ENCODE measurements at regions not wholly inside any gene's neighbourhood (a gene's known extent, or its start where the extent isn't known, plus 50 kb on each side); places are given as distances from the start of the nearest gene placed in this dataset.

DNA sequence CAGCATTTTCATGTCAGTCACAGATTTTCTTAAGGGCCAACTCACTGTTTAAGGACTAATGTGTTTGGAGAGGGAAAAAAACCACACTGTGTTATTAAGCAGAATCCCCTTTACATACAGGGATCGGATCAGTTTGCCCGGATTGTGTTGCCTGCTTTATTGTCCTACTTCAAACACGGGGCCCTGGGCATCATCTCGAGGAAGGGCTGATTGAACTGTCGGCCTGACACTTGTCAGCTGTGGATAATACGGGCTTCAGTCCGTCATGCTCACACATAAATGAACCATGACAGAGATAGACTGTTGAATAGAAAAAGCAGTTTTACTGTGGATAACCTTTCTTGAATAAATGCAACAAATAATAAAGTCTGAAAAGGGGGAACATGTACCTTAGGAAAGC lies 325.0 kb downstream of the ZSWIM6 start:
- Mint-ChIP-seq H3K27me3 (ENCODE audit: unreplicated experiment) (peaks cover 5% of the 10 kb centered on the region), H3K4me3 (ENCODE audit: unreplicated experiment) (no peak overlapping the region), H3K36me3 (ENCODE audit: low read depth, unreplicated experiment) (no peaks in the 10 kb centered on the region), H3K27ac (ENCODE audit: unreplicated experiment) (no peak overlapping the region), H3K4me1 (ENCODE audit: unreplicated experiment) (peaks cover 18% of the 10 kb centered on the region), H3K9me3 (ENCODE audit: unreplicated experiment) (no peaks in the 10 kb centered on the region)
- no peak for DNase-seq (ENCODE audit: low spot score)
- TF ChIP-seq, protein P1, sequence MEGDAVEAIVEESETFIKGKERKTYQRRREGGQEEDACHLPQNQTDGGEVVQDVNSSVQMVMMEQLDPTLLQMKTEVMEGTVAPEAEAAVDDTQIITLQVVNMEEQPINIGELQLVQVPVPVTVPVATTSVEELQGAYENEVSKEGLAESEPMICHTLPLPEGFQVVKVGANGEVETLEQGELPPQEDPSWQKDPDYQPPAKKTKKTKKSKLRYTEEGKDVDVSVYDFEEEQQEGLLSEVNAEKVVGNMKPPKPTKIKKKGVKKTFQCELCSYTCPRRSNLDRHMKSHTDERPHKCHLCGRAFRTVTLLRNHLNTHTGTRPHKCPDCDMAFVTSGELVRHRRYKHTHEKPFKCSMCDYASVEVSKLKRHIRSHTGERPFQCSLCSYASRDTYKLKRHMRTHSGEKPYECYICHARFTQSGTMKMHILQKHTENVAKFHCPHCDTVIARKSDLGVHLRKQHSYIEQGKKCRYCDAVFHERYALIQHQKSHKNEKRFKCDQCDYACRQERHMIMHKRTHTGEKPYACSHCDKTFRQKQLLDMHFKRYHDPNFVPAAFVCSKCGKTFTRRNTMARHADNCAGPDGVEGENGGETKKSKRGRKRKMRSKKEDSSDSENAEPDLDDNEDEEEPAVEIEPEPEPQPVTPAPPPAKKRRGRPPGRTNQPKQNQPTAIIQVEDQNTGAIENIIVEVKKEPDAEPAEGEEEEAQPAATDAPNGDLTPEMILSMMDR (IDR thresholded peaks at IDR 0.05; ENCODE audit: unreplicated experiment): no peak

DNA sequence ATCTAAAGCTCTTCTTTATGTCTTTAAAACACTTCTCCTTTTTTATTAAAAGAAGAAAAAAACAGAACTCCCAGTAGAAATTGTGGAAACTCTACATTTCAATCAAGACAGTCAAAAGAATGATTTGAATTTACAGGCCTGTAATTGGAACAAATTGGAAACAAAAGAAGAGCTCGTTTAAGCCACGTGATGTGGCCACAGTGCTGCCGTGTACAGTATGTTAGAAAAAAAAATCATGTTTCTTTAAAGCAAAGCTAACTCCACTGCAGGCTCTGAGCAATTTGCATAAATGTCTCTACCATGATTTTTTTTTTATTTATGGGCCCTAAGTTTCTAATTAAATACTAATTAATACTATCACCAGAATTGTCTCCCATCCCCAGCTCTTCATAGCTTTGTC lies 325.6 kb downstream of the ZSWIM6 start:
- TF ChIP-seq, protein P1 (IDR thresholded peaks at IDR 0.05; ENCODE audit: unreplicated experiment): no peak
- Mint-ChIP-seq H3K4me3 (ENCODE audit: unreplicated experiment) (no peak overlapping the region), H3K27ac (ENCODE audit: unreplicated experiment) (no peak overlapping the region), H3K27me3 (ENCODE audit: unreplicated experiment) (peaks cover 5% of the 10 kb centered on the region), H3K4me1 (ENCODE audit: unreplicated experiment) (peaks cover 18% of the 10 kb centered on the region), H3K36me3 (ENCODE audit: low read depth, unreplicated experiment) (no peaks in the 10 kb centered on the region), H3K9me3 (ENCODE audit: unreplicated experiment) (no peaks in the 10 kb centered on the region)
- no peak for DNase-seq (ENCODE audit: low spot score)

DNA sequence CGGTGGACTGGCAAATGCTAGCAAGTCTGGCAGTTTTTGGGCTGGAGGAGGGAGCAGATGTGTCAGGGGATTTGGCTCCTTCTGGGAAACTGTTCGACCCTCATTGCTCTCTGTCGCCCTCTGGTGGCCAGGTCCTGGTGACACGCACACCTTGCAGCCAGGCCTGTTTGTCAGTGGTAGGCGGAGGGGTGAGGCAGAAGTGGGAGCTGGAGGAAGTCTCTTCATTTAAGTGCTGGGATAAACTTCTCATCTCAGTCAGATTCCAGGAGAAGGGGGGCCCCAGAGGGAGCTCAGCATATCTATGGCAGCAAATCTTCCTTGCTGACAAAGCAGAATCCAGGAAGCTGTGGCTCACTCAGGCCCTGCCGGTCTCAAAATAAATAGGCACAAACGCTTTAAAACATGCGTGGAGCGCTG lies 326.5 kb downstream of the ZSWIM6 start:
- Mint-ChIP-seq H3K36me3 (ENCODE audit: low read depth, unreplicated experiment) (no peaks in the 10 kb centered on the region), H3K27ac (ENCODE audit: unreplicated experiment) (no peak overlapping the region), H3K9me3 (ENCODE audit: unreplicated experiment) (no peaks in the 10 kb centered on the region), H3K4me3 (ENCODE audit: unreplicated experiment) (peak overlapping the region; percentile 60), H3K4me1 (ENCODE audit: unreplicated experiment) (peaks cover 18% of the 10 kb centered on the region), H3K27me3 (ENCODE audit: unreplicated experiment) (peaks cover 5% of the 10 kb centered on the region)
- DNase-seq (ENCODE audit: low spot score): peak; percentile 94
- TF ChIP-seq, protein P1 (IDR thresholded peaks at IDR 0.05; ENCODE audit: unreplicated experiment): peak; percentile 96

DNA sequence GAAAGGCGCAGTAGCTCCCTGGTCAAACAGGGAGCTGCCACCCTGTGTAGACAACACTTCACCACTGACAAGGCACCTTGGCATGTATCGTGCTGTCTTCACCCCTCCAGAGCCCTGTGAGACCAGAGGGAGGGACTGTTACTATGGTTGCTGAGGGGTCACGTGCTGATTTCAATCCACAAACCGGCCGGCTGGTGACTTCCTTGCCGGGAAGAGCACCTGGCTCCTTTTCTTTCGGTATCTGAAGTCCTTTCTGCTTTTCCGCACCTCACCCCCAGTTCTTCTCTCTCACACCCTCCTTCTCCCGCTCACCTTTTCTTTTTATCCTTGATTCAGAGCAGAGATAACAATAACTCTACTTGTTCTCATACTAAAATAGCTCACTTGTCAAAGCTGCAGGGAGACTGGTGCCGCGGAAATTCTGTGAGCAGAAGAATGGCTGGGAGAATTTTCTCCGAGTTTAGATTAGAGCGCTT lies 327.2 kb downstream of the ZSWIM6 start:
- H3K4me1 Mint-ChIP-seq (ENCODE audit: unreplicated experiment): peaks cover 18% of the 10 kb centered on the region
- H3K27me3 Mint-ChIP-seq (ENCODE audit: unreplicated experiment): peaks cover 5% of the 10 kb centered on the region
- no peaks in the 10 kb centered on the region for H3K9me3 Mint-ChIP-seq (ENCODE audit: unreplicated experiment)
- TF ChIP-seq, protein P1 (IDR thresholded peaks at IDR 0.05; ENCODE audit: unreplicated experiment): no peak
- H3K4me3 Mint-ChIP-seq (ENCODE audit: unreplicated experiment): peak overlapping the region; percentile 61
- H3K36me3 Mint-ChIP-seq (ENCODE audit: low read depth, unreplicated experiment): no peaks in the 10 kb centered on the region
- peak; percentile 34 for DNase-seq (ENCODE audit: low spot score)
- no peak overlapping the region for H3K27ac Mint-ChIP-seq (ENCODE audit: unreplicated experiment)

DNA sequence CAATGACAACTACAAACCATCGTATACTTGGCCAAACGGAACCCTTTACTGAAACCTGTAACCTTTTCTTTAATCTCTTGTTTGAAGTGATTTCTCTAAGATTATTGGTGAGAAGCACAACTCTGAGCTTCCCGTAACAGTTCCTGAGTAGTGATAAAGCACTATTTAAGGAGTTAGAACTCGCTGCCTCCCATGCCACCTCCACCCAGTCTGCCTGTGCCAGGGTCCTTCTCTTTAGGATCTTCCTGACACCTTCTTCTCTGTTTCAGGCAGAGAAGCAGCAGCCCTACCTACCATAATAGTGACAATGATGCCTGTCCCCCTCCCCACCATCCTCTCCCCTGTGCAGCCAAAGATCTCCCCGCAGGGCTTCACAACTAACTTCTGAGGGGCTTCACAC lies 330.6 kb downstream of the ZSWIM6 start:
- no peak for DNase-seq (ENCODE audit: low spot score)
- H3K9me3 Mint-ChIP-seq (ENCODE audit: unreplicated experiment): no peaks in the 10 kb centered on the region
- peaks cover 3% of the 10 kb centered on the region for H3K36me3 Mint-ChIP-seq (ENCODE audit: low read depth, unreplicated experiment)
- no peak overlapping the region for H3K27ac Mint-ChIP-seq (ENCODE audit: unreplicated experiment)
- peaks cover 34% of the 10 kb centered on the region for H3K4me1 Mint-ChIP-seq (ENCODE audit: unreplicated experiment)
- H3K4me3 Mint-ChIP-seq (ENCODE audit: unreplicated experiment): no peak overlapping the region
- H3K27me3 Mint-ChIP-seq (ENCODE audit: unreplicated experiment): peaks cover 5% of the 10 kb centered on the region
- TF ChIP-seq, protein P1 (IDR thresholded peaks at IDR 0.05; ENCODE audit: unreplicated experiment): no peak
